RWPE2 (cell line): ENCODE measurements at regions not wholly inside any gene's neighbourhood (a gene's known extent, or its start where the extent isn't known, plus 50 kb on each side); places are given as distances from the start of the nearest gene placed in this dataset.

Experiments
- ATAC-seq: fragments of 200-7000 bp; cut with Tn5 transposase; 3 replicates; pipeline ENCODE4 v1.9.1; 2021; ENCODE audit warnings: low read depth
- DNase-seq: peaks from one replicate; pipeline ENCODE4 v3.0.0-alpha.2; 2020; ENCODE audit warnings: low spot score
- H3K27ac ChIP-seq: fragments of 450-650 bp; 2 replicates; pipeline ENCODE4 v1.5.1; 2017; ENCODE audit warnings: mild to moderate bottlenecking; ENCODE audit not compliant: poor library complexity, severe bottlenecking
- H3K27me3 ChIP-seq: fragments of 250-450 bp; sonication (Bioruptor Pico); 2 replicates; pipeline ENCODE4 v1.5.1; 2021; ENCODE audit warnings: mild to moderate bottlenecking, moderate library complexity; ENCODE audit not compliant: insufficient read depth, poor library complexity, severe bottlenecking
- H3K36me3 ChIP-seq: fragments of 250-450 bp; sonication (Bioruptor Pico); 2 replicates; pipeline ENCODE4 v1.5.1; 2020; ENCODE audit warnings: low read depth, mild to moderate bottlenecking, moderate library complexity
- H3K4me1 ChIP-seq: fragments of 250-450 bp; sonication (Bioruptor Pico); 2 replicates; pipeline ENCODE4 v1.5.1; 2021; ENCODE audit warnings: mild to moderate bottlenecking, moderate library complexity; ENCODE audit not compliant: insufficient read depth, poor library complexity, severe bottlenecking
- H3K4me3 ChIP-seq: fragments of 250-450 bp; sonication (Bioruptor Pico); 2 replicates; pipeline ENCODE4 v1.5.1; 2021; ENCODE audit warnings: mild to moderate bottlenecking, moderate library complexity; ENCODE audit not compliant: severe bottlenecking
- H3K9me3 ChIP-seq: fragments of 250-450 bp; sonication (Bioruptor Pico); 2 replicates; pipeline ENCODE4 v1.5.1; 2021; ENCODE audit warnings: mild to moderate bottlenecking, moderate library complexity; ENCODE audit not compliant: severe bottlenecking
- CTCF ChIP-seq: fragments of 450-650 bp; IDR thresholded peaks from one replicate; pipeline ENCODE4 v1.5.1; 2017; ENCODE audit warnings: mild to moderate bottlenecking, moderate library complexity; ENCODE audit not compliant: poor library complexity, severe bottlenecking

DNA sequence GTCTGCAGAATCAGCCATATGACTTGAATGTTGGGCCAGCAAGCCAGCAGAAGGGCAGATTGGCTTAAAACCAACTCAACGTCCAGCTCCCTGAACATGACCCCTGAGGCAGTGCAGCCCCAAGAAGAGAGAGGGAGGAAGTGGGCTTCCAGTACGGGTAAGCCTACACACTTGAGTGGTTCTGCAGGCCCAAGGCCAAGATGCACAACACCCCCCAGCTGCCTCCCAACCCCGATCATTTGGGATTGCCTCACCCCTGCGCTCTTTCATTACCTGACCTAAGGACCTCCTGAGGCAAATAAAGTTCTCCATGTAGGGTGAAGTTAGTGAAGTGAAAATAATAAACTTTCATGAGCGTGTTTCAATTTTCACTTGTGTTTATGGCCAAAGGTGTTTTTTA is 536.0 kb downstream of the TNS1 start:
- ATAC-seq (no peak), DNase-seq (no peak)
- H3K27ac ChIP-seq: no peak overlapping the region
- no peaks in the 10 kb centered on the region for H3K4me1 ChIP-seq
- no peaks in the 10 kb centered on the region for H3K36me3 ChIP-seq
- no peak for TF ChIP-seq CTCF
- no peaks in the 10 kb centered on the region for H3K9me3 ChIP-seq
- no peaks in the 10 kb centered on the region for H3K27me3 ChIP-seq
- no peak overlapping the region for H3K4me3 ChIP-seq

- Histone ChIP-seq H3K27me3 (no peaks in the 10 kb centered on the region), H3K4me3 (no peak overlapping the region), H3K27ac (no peak overlapping the region), H3K36me3 (no peaks in the 10 kb centered on the region), H3K4me1 (no peaks in the 10 kb centered on the region), H3K9me3 (no peaks in the 10 kb centered on the region)
- DNase-seq (no peak), ATAC-seq (no peak)
- TF ChIP-seq CTCF: no peak
These were observed 536.7 kb downstream of the TNS1 start for GRCh38 chr2:217466104-217466503.

DNA sequence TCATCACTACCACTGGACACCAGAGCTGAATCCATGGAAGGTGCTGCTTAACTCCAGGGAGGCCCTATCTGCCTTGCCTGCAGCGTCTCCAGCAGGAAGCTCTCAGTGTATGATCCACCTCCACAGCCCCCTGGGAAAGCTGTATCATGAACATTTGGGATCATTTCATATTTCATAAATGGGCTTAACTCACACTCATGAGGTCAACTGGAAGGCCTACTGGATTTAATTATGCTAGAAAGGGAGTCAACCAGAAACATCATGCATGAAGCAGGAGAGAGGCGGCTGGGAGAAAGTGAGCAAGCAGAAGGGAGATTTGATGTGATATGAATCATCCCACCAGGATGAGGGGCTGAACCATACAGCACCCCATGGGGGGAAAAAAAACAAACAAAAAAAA is 537.7 kb downstream of the TNS1 start:
- Histone ChIP-seq H3K4me3 (no peak overlapping the region), H3K36me3 (no peaks in the 10 kb centered on the region), H3K27ac (no peak overlapping the region), H3K9me3 (no peaks in the 10 kb centered on the region), H3K4me1 (no peaks in the 10 kb centered on the region), H3K27me3 (no peaks in the 10 kb centered on the region)
- ATAC-seq: no peak
- no peak for TF ChIP-seq CTCF
- no peak for DNase-seq

DNA sequence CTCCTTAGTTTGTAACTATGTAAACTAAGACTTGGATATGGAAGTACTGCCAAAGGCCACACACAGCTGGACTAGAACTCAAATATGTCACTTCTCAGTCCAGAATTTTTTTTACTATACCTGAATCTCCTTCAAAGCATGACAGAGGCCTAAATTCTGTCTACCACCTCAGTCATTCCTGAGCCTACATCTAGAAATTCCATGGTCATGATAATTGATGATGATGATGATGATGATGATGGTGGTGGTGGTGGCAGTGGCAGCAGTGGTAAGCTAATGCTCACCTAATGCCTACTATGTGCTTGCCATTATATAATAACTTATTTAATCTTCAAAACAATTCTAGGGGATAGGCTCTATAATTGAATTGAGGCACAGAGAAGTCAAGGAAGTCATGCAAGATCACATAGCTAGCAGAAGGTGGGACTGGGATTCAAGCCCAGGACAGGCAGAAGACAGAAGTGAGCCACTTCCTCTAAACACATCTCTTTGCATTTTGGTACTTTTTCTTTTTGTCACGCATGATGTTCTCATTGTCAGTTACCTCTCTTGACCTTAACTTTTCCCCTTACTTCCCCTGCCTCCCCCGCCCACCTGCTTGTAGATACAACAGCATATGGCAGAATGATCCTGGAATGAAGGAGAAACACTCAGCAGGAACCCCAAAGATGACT is 539.3 kb downstream of the TNS1 start:
- TF ChIP-seq CTCF: no peak
- Histone ChIP-seq H3K4me3 (no peak overlapping the region), H3K4me1 (no peaks in the 10 kb centered on the region), H3K27ac (no peak overlapping the region), H3K27me3 (no peaks in the 10 kb centered on the region), H3K36me3 (no peaks in the 10 kb centered on the region), H3K9me3 (no peaks in the 10 kb centered on the region)
- ATAC-seq (no peak), DNase-seq (no peak)

GRCh38 chr2:217462121-217462520 is 540.7 kb downstream of the TNS1 start:
- no peak for TF ChIP-seq CTCF
- Histone ChIP-seq H3K36me3 (no peaks in the 10 kb centered on the region), H3K4me3 (no peak overlapping the region), H3K27ac (no peak overlapping the region), H3K4me1 (no peaks in the 10 kb centered on the region), H3K9me3 (no peaks in the 10 kb centered on the region), H3K27me3 (no peaks in the 10 kb centered on the region)
- no peak for DNase-seq
- ATAC-seq: no peak
